Loucy (cell line): ENCODE measurements at regions not wholly inside any gene's neighbourhood (a gene's known extent, or its start where the extent isn't known, plus 50 kb on each side); places are given as distances from the start of the nearest gene placed in this dataset.

Source experiments
- H2AFZ ChIP-seq: fragments of 200-600 bp; sonication (generic); 2 replicates; pipeline ENCODE4 v1.6.0; 2016; ENCODE audit warnings: antibody characterized with exemption, mild to moderate bottlenecking, low read length, moderate library complexity
- H3F3A ChIP-seq: fragments of 200-600 bp; 2 replicates; pipeline ENCODE4 v1.6.0; 2016; ENCODE audit warnings: antibody characterized with exemption, low read depth, mild to moderate bottlenecking
- H3K27me3 ChIP-seq: fragments of 200-600 bp; sonication (generic); 2 replicates; pipeline ENCODE4 v1.6.1; 2014; ENCODE audit warnings: low read length, mild to moderate bottlenecking; ENCODE audit not compliant: insufficient read depth, poor library complexity, severe bottlenecking
- H3K36me3 ChIP-seq: fragments of 200-600 bp; sonication (generic); 2 replicates; pipeline ENCODE4 v1.6.1; 2016; ENCODE audit warnings: low read length; ENCODE audit not compliant: insufficient read depth
- H3K4me1 ChIP-seq: fragments of 200-600 bp; sonication (generic); 2 replicates; pipeline ENCODE4 v1.5.1; 2014; ENCODE audit warnings: low read length, mild to moderate bottlenecking; ENCODE audit not compliant: insufficient read depth, poor library complexity, severe bottlenecking
- H3K4me2 ChIP-seq: fragments of 200-600 bp; sonication (generic); 2 replicates; pipeline ENCODE4 v1.6.0; 2014; ENCODE audit warnings: antibody characterized with exemption, low read length, low read depth, mild to moderate bottlenecking; ENCODE audit not compliant: poor library complexity, severe bottlenecking
- H3K4me3 ChIP-seq: fragments of 200-600 bp; sonication (generic); 2 replicates; pipeline ENCODE4 v1.5.1; 2014; ENCODE audit warnings: low read length, mild to moderate bottlenecking, mixed read lengths; ENCODE audit not compliant: poor library complexity, severe bottlenecking
- H3K79me2 ChIP-seq: fragments of 200-600 bp; sonication (generic); 2 replicates; pipeline ENCODE4 v1.6.1; 2014; ENCODE audit warnings: low read length; ENCODE audit not compliant: insufficient read depth
- H3K9ac ChIP-seq: fragments of 200-600 bp; sonication (generic); 2 replicates; pipeline ENCODE4 v1.6.0; 2014; ENCODE audit warnings: mild to moderate bottlenecking, low read depth, low read length, moderate library complexity; ENCODE audit not compliant: poor library complexity, severe bottlenecking
- H3K9me2 ChIP-seq: fragments of 200-600 bp; sonication (generic); replicated peaks from 2 replicates; pipeline ENCODE4 v1.6.1; 2016; ENCODE audit warnings: low read depth, low read length, mixed read lengths
- H3K9me3 ChIP-seq: fragments of 200-600 bp; sonication (generic); 2 replicates; pipeline ENCODE4 v1.6.1; 2014; ENCODE audit warnings: mild to moderate bottlenecking, antibody characterized with exemption, low read length, low read depth; ENCODE audit not compliant: insufficient read depth
- H4K20me1 ChIP-seq: fragments of 200-600 bp; sonication (generic); 2 replicates; pipeline ENCODE4 v1.6.0; 2014; ENCODE audit warnings: antibody characterized with exemption, low read length, mild to moderate bottlenecking; ENCODE audit not compliant: insufficient read depth, poor library complexity, severe bottlenecking
- CTCF ChIP-seq: fragments of 200-600 bp; sonication (generic); conservative IDR thresholded peaks from 2 replicates; pipeline ENCODE4 v1.5.1; 2014; ENCODE audit warnings: mild to moderate bottlenecking, antibody characterized with exemption, low read length
- EZH2phosphoT487 ChIP-seq: fragments of 200-600 bp; IDR thresholded peaks from 2 replicates; pipeline ENCODE4 v1.6.1; 2018; ENCODE audit warnings: antibody characterized with exemption, mild to moderate bottlenecking, moderate library complexity, borderline replicate concordance

- no peaks in the 10 kb centered on the region for H3K27me3 ChIP-seq
- H3F3A ChIP-seq, result no peaks in the 10 kb centered on the region
- no peaks in the 10 kb centered on the region for H3K9me2 ChIP-seq
- H2AFZ ChIP-seq, result no peak overlapping the region
- no peaks in the 10 kb centered on the region for H4K20me1 ChIP-seq
- no peaks in the 10 kb centered on the region for H3K4me1 ChIP-seq
- H3K4me3 ChIP-seq, result no peak overlapping the region
- H3K9me3 ChIP-seq, result no peaks in the 10 kb centered on the region
- no peaks in the 10 kb centered on the region for H3K36me3 ChIP-seq
- no peak for TF ChIP-seq CTCF
- no peaks in the 10 kb centered on the region for H3K79me2 ChIP-seq
- no peak overlapping the region for H3K9ac ChIP-seq
- H3K4me2 ChIP-seq, result no peak overlapping the region
These were observed 1675.3 kb upstream of the CDH6 start for GRCh38 chr5:29518176-29518575.

- Histone ChIP-seq H2AFZ (no peak overlapping the region), H3F3A (no peaks in the 10 kb centered on the region), H3K9ac (no peak overlapping the region), H3K9me2 (no peaks in the 10 kb centered on the region), H3K4me3 (no peak overlapping the region), H4K20me1 (no peaks in the 10 kb centered on the region), H3K4me2 (no peak overlapping the region), H3K79me2 (no peaks in the 10 kb centered on the region), H3K27me3 (no peaks in the 10 kb centered on the region), H3K4me1 (no peaks in the 10 kb centered on the region), H3K9me3 (no peaks in the 10 kb centered on the region), H3K36me3 (no peaks in the 10 kb centered on the region)
- TF ChIP-seq CTCF, result no peak
- TF ChIP-seq EZH2phosphoT487, result no peak
These were observed 1677.3 kb upstream of the CDH6 start for GRCh38 chr5:29516224-29516623.

- H3K4me1 ChIP-seq, result no peaks in the 10 kb centered on the region
- no peaks in the 10 kb centered on the region for H3F3A ChIP-seq
- no peak overlapping the region for H3K9ac ChIP-seq
- no peak for TF ChIP-seq EZH2phosphoT487
- TF ChIP-seq CTCF, result no peak
- no peaks in the 10 kb centered on the region for H3K36me3 ChIP-seq
- H3K4me2 ChIP-seq, result no peak overlapping the region
- H3K9me3 ChIP-seq, result no peaks in the 10 kb centered on the region
- H3K4me3 ChIP-seq, result no peak overlapping the region
- H3K9me2 ChIP-seq, result no peaks in the 10 kb centered on the region
- H2AFZ ChIP-seq, result no peak overlapping the region
- no peaks in the 10 kb centered on the region for H3K79me2 ChIP-seq
- H3K27me3 ChIP-seq, result no peaks in the 10 kb centered on the region
- no peaks in the 10 kb centered on the region for H4K20me1 ChIP-seq
These were observed 1685.4 kb upstream of the CDH6 start for GRCh38 chr5:29508131-29508530.
